Hepatocyte (in vitro differentiated cells): ENCODE measurements at regions not wholly inside any gene's neighbourhood (a gene's known extent, or its start where the extent isn't known, plus 50 kb on each side); places are given as distances from the start of the nearest gene placed in this dataset.

Source experiments
- CTCF ChIP-seq: fragments of 200-600 bp; sonication (generic); IDR thresholded peaks from 2 replicates; pipeline ENCODE4 v1.5.1; 2016; ENCODE audit warnings: antibody characterized with exemption, mild to moderate bottlenecking; ENCODE audit not compliant: poor library complexity
- EZH2phosphoT487 ChIP-seq: fragments of 200-600 bp; sonication (generic); IDR thresholded peaks from one replicate; pipeline ENCODE4 v1.6.1; 2018; ENCODE audit warnings: antibody characterized with exemption, mild to moderate bottlenecking, low read depth, moderate library complexity; ENCODE audit not compliant: unreplicated experiment, severe bottlenecking

- TF ChIP-seq CTCF, result no peak
- no peak for TF ChIP-seq EZH2phosphoT487
Observed at GRCh38 chr17:12549499-12550041, 116.1 kb upstream of the MYOCD start.
